NCI-H2196 (cell line): ENCODE measurements at regions not wholly inside any gene's neighbourhood (a gene's known extent, or its start where the extent isn't known, plus 50 kb on each side); places are given as distances from the start of the nearest gene placed in this dataset.
"Not testable (repeated sequence)": the region's sequence is repeated elsewhere in the genome, so short reads cannot be mapped to it uniquely, and the experiment has no call there.

Experiments used
- DNase-seq: peaks from one replicate; lab custom pipeline; 2025; ENCODE audit not compliant: unreplicated experiment; lab: John Stamatoyannopoulos, UW

GRCh38 chr1:209153411-209153810, 430.1 kb upstream of the CAMK1G start:
- DNase-seq, result no peak

GRCh38 chr1:209154912-209155311, 428.6 kb upstream of the CAMK1G start:
- no peak for DNase-seq

- DNase-seq, result no peak
These were observed 428.0 kb upstream of the CAMK1G start for GRCh38 chr1:209155546-209155945.

GRCh38 chr1:209156991-209157390, 426.5 kb upstream of the CAMK1G start:
- DNase-seq, result no peak

- DNase-seq, result no peak
These were observed 425.8 kb upstream of the CAMK1G start for GRCh38 chr1:209157546-209158249.

- DNase-seq, result no peak
These were observed 424.7 kb upstream of the CAMK1G start for GRCh38 chr1:209158851-209159250.

GRCh38 chr1:209160230-209160629, 423.3 kb upstream of the CAMK1G start:
- DNase-seq, result peak; percentile 16

- no peak for DNase-seq
These were observed 420.9 kb upstream of the CAMK1G start for GRCh38 chr1:209162651-209163050.

- DNase-seq, result peak; percentile 41
These were observed 415.3 kb upstream of the CAMK1G start for GRCh38 chr1:209168204-209168603.

- no peak for DNase-seq
These were observed 412.4 kb upstream of the CAMK1G start for GRCh38 chr1:209171151-209171550.

GRCh38 chr1:209172286-209172685, 411.2 kb upstream of the CAMK1G start:
- DNase-seq, result no peak

- not testable (repeated sequence) for DNase-seq
These were observed 410.5 kb upstream of the CAMK1G start for GRCh38 chr1:209172792-209173542.

GRCh38 chr1:209173796-209174195, 409.7 kb upstream of the CAMK1G start:
- DNase-seq, result not testable (repeated sequence)

GRCh38 chr1:209176866-209177430, 406.6 kb upstream of the CAMK1G start:
- peak; percentile 14 for DNase-seq

- DNase-seq, result no peak
These were observed 400.3 kb upstream of the CAMK1G start for GRCh38 chr1:209183195-209183594.

GRCh38 chr1:209187589-209187988, 395.9 kb upstream of the CAMK1G start:
- DNase-seq, result no peak

GRCh38 chr1:209190591-209191261, 392.8 kb upstream of the CAMK1G start:
- no peak for DNase-seq

GRCh38 chr1:209191262-209191634, 392.3 kb upstream of the CAMK1G start:
- DNase-seq, result no peak

- no peak for DNase-seq
These were observed 387.4 kb upstream of the CAMK1G start for GRCh38 chr1:209196140-209196539.

- DNase-seq, result no peak
These were observed 384.4 kb upstream of the CAMK1G start for GRCh38 chr1:209198961-209199750.

GRCh38 chr1:209199822-209200221, 383.7 kb upstream of the CAMK1G start:
- no peak for DNase-seq
